ENCODE measurements at regions not wholly inside any gene's neighbourhood (a gene's known extent, or its start where the extent isn't known, plus 50 kb on each side); places are given as distances from the start of the nearest gene placed in this dataset.

DNA sequence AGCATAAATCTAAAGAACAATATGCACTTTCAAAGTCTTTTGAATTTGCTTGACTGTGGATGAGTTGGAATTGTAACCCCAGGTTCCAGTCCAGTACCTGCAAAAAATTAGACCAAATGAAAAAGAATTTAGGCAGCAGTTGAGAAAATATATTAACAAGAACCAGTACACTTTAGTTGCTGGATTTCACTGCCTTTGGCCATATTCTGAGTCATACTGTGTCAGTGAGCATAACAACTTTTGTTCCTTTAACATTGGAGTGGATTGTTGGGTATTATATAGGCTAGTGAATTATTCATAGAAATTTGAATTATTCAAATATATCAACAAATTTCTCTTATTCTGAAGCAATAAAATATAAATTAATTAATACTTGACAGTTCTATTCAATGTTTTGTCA, 101.5 kb upstream of the SMAD1 start:
- Histone ChIP-seq H3K36me3 (ENCODE audit: insufficient read depth) (no peaks in the 10 kb centered on the region), H3K4me1 (ENCODE audit: low read depth, poor library complexity, severe bottlenecking) (no peaks in the 10 kb centered on the region)

DNA sequence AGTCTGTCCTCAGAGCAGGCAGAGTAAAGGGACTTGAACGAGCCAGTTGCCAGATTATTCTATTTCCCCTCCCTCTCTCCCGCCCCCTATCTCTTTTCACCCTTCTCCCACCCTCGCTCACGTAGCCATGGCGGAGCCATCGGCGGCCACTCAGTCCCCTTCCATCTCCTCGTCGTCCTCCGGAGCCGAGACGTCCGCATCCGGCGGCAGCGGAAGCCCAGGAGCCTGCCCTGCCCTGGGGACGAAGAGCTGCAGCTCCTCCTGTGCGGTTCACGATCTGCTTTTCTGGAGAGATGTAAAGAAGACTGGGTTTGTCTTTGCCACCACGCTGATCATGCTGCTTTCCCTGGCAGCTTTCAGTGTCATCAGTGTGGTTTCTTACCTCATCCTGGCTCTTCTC, 106.2 kb upstream of the SMAD1 start:
- no peaks in the 10 kb centered on the region for H3K4me1 ChIP-seq (ENCODE audit: low read depth, poor library complexity, severe bottlenecking)
- no peak overlapping the region for H2AFZ ChIP-seq (ENCODE audit: low read depth)
- no peak overlapping the region for H3K4me2 ChIP-seq
- no peaks in the 10 kb centered on the region for H3K79me2 ChIP-seq (ENCODE audit: insufficient read depth, low read depth)
- no peak overlapping the region for H3K27ac ChIP-seq
- TF ChIP-seq, protein P1, sequence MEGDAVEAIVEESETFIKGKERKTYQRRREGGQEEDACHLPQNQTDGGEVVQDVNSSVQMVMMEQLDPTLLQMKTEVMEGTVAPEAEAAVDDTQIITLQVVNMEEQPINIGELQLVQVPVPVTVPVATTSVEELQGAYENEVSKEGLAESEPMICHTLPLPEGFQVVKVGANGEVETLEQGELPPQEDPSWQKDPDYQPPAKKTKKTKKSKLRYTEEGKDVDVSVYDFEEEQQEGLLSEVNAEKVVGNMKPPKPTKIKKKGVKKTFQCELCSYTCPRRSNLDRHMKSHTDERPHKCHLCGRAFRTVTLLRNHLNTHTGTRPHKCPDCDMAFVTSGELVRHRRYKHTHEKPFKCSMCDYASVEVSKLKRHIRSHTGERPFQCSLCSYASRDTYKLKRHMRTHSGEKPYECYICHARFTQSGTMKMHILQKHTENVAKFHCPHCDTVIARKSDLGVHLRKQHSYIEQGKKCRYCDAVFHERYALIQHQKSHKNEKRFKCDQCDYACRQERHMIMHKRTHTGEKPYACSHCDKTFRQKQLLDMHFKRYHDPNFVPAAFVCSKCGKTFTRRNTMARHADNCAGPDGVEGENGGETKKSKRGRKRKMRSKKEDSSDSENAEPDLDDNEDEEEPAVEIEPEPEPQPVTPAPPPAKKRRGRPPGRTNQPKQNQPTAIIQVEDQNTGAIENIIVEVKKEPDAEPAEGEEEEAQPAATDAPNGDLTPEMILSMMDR (conservative IDR thresholded peaks at IDR 0.05; ENCODE audit: low read depth, low read length), result no peak
- H3K9ac ChIP-seq, result no peak overlapping the region
- H3K27me3 ChIP-seq (ENCODE audit: insufficient read depth, low read depth), result no peaks in the 10 kb centered on the region
- H3K36me3 ChIP-seq (ENCODE audit: insufficient read depth), result no peaks in the 10 kb centered on the region
- H4K20me1 ChIP-seq (ENCODE audit: insufficient read depth), result no peaks in the 10 kb centered on the region
- no peak overlapping the region for H3K4me3 ChIP-seq (IDR thresholded peaks at IDR 0.05; ENCODE audit: insufficient read depth, low read depth, low read length)

More for the DNA sequence above, 101.5 kb upstream of the SMAD1 start:
- no peak overlapping the region for H3K27ac ChIP-seq
- no peak overlapping the region for H3K4me2 ChIP-seq
- no peak overlapping the region for H3K4me3 ChIP-seq (IDR thresholded peaks at IDR 0.05; ENCODE audit: insufficient read depth, low read depth, low read length)
- no peaks in the 10 kb centered on the region for H4K20me1 ChIP-seq (ENCODE audit: insufficient read depth)
- TF ChIP-seq, protein P1 (conservative IDR thresholded peaks at IDR 0.05; ENCODE audit: low read depth, low read length), result no peak
- H2AFZ ChIP-seq (ENCODE audit: low read depth), result no peak overlapping the region
- H3K79me2 ChIP-seq (ENCODE audit: insufficient read depth, low read depth), result no peaks in the 10 kb centered on the region
- H3K9ac ChIP-seq, result no peak overlapping the region
- H3K27me3 ChIP-seq (ENCODE audit: insufficient read depth, low read depth), result no peaks in the 10 kb centered on the region

DNA sequence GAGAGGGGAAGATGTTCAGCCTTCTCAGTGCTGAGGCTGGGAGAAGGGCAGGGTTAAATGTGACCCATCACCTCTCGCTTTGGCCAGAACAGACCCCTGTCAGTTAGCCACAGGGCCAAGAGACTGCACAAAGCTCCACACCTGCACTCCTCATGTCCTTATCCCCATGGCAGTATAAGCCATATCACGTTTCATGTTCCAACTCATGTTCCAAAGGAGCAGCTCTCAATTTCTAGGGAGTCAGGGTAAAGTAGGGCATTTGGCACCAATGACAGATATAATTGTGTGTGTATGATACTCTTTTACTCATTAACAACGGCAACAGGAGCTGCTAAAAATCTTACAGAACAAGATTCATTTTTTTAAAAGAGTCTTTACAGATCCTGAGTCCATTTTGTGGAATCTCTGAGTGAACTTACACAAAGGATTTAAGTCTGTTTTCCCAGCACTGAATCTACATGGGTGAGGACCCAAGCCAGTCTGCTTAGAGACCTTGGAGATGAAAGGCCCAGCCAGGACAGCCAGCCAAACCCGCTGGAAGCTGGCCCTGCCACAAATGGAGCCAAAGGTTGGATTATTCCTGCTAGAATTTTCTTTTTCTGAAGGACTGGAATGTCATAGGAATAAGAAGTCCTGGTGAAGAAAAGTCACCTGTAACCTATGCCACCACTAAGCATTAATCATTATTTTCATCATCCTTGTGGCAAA, 129.1 kb upstream of the SMAD1 start:
- H4K20me1 ChIP-seq (ENCODE audit: insufficient read depth), result no peaks in the 10 kb centered on the region
- TF ChIP-seq, protein P1 (conservative IDR thresholded peaks at IDR 0.05; ENCODE audit: low read depth, low read length), result no peak
- no peak overlapping the region for H3K27ac ChIP-seq
- no peaks in the 10 kb centered on the region for H3K4me1 ChIP-seq (ENCODE audit: low read depth, poor library complexity, severe bottlenecking)
- no peaks in the 10 kb centered on the region for H3K79me2 ChIP-seq (ENCODE audit: insufficient read depth, low read depth)
- no peak overlapping the region for H3K9ac ChIP-seq
- H2AFZ ChIP-seq (ENCODE audit: low read depth), result no peak overlapping the region
- no peak overlapping the region for H3K4me2 ChIP-seq
- no peak overlapping the region for H3K4me3 ChIP-seq (IDR thresholded peaks at IDR 0.05; ENCODE audit: insufficient read depth, low read depth, low read length)
- no peaks in the 10 kb centered on the region for H3K36me3 ChIP-seq (ENCODE audit: insufficient read depth)
- no peaks in the 10 kb centered on the region for H3K27me3 ChIP-seq (ENCODE audit: insufficient read depth, low read depth)

DNA sequence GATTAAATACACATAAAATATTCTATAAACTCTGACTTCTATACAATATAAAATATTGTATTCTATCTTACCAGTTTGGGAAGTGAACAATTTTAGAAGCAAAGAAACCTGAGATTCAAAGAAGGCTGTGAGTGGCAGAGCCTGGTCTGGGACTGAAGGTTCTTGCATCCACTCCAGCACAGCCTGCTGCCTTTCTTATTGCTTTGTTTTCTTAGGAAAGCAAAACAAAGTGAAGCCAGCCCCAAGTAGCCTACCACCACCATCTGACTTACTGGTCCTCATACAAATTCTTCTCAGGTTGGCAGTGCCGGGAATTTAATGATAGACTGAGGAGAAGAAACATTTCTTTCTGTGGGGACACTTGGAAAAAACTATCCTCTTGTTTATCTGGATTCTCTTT, 129.7 kb upstream of the SMAD1 start:
- H3K36me3 ChIP-seq (ENCODE audit: insufficient read depth), result no peaks in the 10 kb centered on the region
- TF ChIP-seq, protein P1 (conservative IDR thresholded peaks at IDR 0.05; ENCODE audit: low read depth, low read length), result no peak
- H3K79me2 ChIP-seq (ENCODE audit: insufficient read depth, low read depth), result no peaks in the 10 kb centered on the region
- H3K27ac ChIP-seq, result no peak overlapping the region
- H3K4me3 ChIP-seq (IDR thresholded peaks at IDR 0.05; ENCODE audit: insufficient read depth, low read depth, low read length), result no peak overlapping the region
- H3K4me2 ChIP-seq, result no peak overlapping the region
- no peak overlapping the region for H3K9ac ChIP-seq
- H2AFZ ChIP-seq (ENCODE audit: low read depth), result no peak overlapping the region
- H3K27me3 ChIP-seq (ENCODE audit: insufficient read depth, low read depth), result no peaks in the 10 kb centered on the region
- H3K4me1 ChIP-seq (ENCODE audit: low read depth, poor library complexity, severe bottlenecking), result no peaks in the 10 kb centered on the region
- H4K20me1 ChIP-seq (ENCODE audit: insufficient read depth), result no peaks in the 10 kb centered on the region
